Posterior vena cava (tissue), 2 donors: ENCODE measurements at regions not wholly inside any gene's neighbourhood (a gene's known extent, or its start where the extent isn't known, plus 50 kb on each side); places are given as distances from the start of the nearest gene placed in this dataset.
"Not testable (repeated sequence)": the region's sequence is repeated elsewhere in the genome, so short reads cannot be mapped to it uniquely, and the experiment has no call there.

Experiments
- DNase-seq: peaks from one replicate; pipeline ENCODE4 v3.0.0-alpha.2; 2020; ENCODE audit warnings: low spot score
- intact Hi-C, 2 donors: fragments of 100-400 bp; cut with DNase I; formaldehyde crosslinking; loops; one replicate each; pipeline versions ENCODE4 v1.14.1 to v1.14.2; 2022 to 2023
- donor health status: DM: yes; HTN: yes; CAD: no.
- donor health status: DM: yes; HTN: yes; CAD: no.

DNA sequence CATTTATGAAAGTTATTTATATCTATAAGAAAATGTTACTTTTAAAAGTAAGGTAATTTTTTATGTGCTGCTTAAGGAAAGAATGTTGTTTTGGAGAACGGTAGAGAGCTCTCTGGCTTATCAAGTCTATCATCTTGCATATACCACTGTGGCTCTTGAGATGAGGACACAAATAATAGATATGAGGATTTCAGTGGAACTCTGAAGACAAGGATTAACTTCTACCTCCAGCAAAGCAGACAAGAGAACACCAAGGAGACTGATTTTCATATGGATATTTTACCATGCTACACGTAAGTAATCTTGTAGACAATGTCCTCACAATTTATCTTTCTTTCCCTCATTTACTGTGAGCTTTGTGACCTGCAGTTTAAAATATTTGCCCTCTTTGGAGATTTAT lies 557.5 kb upstream of the NDST4 start:
- intact Hi-C loops = no loop called here
- no peak for DNase-seq

DNA sequence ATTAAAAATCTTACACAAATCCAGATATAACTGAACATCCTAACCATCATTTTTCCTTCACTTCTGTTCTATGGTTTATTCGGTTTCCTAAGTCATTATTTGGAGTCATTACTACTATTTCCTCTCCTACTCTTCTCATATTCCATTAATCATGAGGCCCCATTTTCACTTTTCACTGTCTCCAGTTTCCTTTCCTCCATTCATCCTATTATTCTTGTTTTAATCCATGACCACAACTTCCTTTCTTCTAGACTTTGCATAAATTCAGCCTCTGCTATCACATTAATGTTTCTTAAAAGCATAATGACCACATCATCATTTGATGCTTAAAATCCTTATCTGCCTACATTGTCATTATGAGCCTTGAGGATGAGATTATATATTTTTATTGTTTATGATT lies 555.0 kb upstream of the NDST4 start:
- intact Hi-C loops = no loop called here
- no peak for DNase-seq

DNA sequence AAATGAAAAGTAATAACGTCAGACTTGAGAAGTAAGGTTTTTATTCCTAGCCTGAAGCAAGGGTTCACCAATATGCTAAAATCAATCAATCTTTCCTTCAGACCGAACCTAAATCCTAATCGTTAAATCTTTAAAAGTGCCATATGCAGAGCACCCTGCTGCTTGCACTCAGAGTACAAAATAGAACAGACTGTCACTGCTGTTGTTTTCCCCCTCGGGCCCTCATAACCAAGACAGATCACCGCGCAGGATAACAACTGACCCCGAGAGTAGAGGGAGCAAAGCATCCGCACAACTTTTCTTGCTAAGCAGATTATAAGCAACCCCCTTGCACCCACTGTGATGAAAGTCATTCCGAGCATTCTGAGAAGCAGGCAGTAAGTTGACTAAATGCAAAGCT lies 550.9 kb upstream of the NDST4 start:
- no peak for DNase-seq
- intact Hi-C loops = no loop called here

DNA sequence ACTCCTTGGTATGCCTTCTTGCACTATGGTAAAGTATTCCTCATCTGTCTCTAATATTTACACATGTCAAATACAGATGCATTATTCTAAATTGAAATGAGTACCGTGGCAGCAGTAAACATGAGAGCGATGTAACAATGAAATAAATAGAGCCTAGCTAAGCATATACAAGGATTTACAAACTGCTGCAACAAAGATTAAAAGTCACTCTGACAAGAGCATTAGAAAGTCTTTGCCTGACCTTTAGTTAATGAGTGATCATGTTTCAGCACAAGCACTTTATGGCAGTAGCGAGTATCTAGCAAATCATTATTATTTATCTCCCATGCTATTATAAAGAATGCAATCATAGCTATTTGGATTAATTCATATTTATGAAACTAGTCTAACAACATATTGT lies 547.0 kb upstream of the NDST4 start:
- intact Hi-C loops = no loop called here
- DNase-seq = no peak

DNA sequence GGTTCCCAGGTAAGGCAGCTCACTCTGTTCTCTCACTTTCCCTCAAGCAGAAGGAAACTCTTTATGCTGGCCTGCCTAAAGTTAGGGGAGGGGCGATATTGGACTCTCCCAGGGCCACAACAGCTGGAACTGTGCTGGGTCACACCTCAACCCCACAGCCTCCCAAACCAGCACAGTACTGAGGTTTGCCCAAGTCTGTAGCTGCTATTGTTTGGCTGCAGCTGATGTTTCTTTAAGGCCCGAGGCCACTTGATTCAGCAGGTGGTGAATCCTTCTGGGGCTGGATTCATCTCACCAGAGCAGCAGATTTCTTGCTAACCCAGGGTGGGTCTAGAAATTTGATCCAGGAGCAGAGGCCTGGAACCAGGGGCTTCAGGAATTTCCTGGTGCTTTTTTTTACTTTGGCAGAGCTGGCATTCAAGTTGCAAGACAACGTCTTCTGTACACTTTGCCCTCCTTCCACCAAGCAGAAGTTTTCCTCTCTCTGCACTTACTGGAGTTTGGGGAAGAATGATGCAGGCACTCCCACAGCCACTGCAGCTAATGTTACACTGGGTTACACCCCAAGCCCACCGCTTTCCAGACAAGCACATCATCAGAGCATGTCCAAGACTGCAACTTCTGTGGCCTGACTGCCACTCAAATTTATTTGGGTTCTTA lies 544.7 kb upstream of the NDST4 start:
- DNase-seq = no peak
- intact Hi-C loops = no loop called here

DNA sequence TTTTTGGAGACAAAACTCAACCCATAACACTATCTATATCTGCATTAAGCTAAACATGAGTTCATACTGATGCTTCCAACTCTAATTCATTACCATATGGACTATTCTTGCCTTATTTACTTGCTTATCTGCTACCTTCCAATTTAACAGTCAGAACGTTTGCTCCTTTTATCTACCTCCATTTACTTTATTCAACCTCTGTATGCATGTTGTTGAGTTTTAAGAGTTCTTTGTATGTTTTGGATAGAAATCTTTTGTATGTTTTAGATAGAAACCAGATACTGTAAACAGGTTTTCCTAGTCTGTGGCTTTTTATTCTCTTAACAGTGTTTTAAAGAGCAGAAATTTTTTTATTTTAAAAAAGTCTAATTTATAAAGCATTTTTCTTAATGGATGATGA lies 542.2 kb upstream of the NDST4 start:
- DNase-seq = no peak
- intact Hi-C loops = no loop called here

DNA sequence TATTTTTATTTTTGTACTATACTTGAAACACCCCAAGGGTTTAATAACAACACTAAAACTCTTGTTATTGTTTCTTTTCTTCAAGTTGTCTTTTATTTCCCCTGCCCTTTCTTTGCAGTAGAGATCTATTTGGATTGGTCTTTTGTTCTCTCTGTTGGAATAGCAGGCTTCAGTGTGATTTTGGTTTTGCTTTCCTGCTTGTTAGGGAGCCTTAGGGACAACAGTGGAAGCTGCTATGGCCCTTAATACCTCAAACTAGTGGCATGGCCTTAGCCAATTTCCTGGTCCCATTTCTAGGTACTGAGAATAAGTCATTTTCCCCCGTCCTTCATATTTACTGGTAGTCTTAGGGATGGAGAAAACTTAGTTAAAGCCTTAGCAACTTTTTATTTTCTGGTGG lies 535.4 kb upstream of the NDST4 start:
- intact Hi-C loops = no loop called here
- no peak for DNase-seq

DNA sequence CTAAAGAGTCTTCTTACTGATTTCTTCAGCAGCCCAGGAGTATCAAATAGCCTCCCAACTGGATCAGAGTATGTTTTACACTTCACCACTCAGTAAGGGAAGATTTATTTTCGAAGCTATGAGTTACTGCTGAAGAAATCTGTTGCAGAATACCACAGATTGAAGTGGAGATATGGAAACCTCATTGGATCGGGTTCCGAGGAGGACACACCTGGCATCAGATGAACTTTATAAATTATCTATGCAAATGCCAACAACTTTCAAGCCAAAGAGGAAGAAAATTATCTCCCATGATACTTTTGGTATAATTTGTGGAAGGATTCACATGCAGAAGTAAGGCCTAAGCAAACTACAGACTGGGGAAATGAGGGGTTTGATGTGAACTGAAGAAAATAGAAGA lies 515.9 kb upstream of the NDST4 start:
- no peak for DNase-seq
- intact Hi-C loops = no loop called here

DNA sequence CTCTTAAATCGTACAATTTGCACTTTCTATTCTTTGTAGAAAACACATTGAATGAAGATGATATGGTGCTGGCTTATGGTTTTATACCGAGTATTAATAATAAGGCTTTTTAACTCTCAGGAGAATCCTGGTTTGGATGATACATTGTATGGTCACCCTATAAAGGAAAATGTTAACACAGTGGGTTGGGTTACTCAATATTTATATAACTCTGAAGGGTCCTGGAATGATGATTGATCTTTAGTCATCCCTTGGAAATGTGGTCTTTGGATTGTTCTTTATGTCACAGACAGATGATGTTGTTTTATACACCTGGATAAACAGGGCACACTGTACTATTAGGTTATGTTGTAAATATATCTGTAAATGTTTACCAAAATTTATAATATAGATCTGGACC lies 496.2 kb upstream of the NDST4 start:
- DNase-seq = no peak
- intact Hi-C loops = loop anchor here in 1 of 2 donors (5.0 kb wide), 1 partner anchor 653 kb away; no protein-coding TSS in a partner anchor

DNA sequence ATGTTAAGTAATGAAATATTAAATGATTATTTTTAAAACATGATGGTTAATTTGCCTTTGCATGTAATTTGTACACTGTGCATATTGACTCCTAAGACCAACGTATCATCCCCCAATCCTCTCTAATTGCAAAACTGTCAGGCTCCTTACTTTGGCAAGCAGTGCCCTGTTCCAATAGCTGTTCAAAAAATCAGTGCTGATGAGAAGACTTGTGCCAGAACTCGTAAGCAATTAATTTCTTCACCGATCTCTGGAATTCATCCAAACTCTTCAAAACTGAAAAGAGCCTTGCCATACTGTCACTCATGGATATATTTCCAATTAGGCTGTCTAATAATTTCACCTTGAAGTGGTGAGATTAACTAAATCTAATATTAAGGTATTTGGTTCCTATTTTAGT lies 493.9 kb upstream of the NDST4 start:
- no peak for DNase-seq
- intact Hi-C loops = loop anchor here in 1 of 2 donors (5.0 kb wide), 1 partner anchor 655 kb away; no protein-coding TSS in a partner anchor

DNA sequence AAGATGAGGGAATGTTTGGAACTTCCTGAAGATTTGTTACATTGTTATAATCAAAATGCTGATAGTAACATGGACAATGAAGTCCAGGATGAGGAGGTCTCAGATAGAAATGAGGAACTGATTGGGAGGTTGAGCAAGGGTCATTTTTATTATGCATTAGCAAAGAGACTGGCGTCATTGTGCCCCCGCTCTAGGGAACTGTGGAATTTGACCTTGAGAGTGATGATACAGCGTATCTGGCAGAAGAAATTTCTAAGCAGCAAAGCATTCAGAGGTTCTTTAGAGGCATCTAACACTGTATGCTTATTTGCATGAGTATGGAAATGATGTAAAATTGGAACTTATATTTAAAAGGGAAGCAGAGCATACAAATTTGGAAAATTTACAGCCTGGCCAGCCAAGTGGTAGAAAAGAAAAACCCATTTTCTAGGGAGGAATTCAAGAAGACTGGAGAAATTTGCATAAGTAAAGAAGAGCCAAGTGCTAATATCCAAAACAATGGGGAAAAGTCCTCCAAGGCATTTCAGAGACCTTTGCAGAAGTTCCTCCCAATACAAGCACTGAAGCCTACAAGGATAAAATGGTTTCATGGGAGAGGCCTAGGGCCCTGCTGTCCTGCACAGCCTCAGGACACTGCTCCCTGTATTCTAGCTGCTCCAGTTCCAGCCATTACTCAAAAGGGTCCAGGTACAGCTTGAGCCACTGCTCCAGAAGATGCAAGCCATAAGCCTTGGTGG lies 483.0 kb upstream of the NDST4 start:
- DNase-seq = no peak
- intact Hi-C loops = no loop called here

DNA sequence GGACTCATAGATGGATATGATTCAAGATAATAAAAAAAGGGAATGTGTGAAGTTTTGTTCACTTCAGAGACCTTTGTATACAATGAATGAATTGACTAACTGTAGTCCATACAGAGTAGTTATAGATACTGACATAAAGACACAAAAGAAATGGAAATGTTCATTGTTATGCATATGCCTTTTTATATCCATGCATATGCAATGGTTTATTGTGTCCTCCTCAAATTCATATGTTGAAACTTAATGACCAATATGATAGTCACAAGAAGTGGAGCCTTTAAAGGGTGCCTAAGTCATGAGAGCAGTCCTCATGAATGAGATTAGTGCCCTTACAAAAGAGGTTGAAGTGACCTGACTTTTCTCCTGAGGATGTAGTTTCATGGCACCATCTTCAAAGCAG lies 467.5 kb upstream of the NDST4 start:
- no peak for DNase-seq
- intact Hi-C loops = no loop called here

DNA sequence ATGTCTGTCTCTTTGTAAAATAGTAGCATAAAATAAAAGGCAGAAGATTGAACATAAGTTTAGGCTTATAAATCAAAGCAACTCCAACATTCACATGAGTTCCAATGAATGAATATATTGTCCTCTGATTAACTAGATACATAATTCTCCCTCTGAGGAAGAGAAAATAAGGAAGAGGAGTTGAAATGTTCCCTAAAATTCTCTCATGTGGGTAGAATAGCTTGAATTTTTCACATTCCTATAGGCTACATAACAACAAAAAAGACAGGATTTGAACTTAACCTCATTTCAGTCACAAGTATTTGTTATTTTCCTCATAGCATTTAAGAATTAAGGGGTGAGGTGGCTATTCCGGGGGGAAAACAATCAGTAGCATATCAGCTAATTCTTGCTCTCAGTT lies 462.4 kb upstream of the NDST4 start:
- intact Hi-C loops = no loop called here
- DNase-seq = no peak

DNA sequence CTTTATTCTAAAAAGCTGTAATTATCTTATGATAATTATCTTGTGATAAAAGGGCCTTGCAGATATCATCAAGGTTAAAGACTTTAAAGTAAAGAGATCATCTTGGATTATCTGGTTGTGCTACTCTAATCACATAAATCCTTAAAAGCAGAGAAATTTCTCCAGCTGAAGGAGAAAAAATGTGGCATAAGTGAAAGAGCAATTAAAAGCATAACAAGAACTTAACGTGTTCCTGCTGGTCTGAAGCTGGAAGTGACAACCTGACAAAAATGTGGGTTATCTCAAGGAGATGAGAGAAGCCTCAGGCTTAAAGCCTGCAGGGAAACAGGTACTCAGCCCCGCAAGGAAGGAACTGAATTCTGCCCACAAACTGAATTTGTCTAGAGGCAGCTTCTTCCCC lies 449.1 kb upstream of the NDST4 start:
- no peak for DNase-seq
- intact Hi-C loops = no loop called here

DNA sequence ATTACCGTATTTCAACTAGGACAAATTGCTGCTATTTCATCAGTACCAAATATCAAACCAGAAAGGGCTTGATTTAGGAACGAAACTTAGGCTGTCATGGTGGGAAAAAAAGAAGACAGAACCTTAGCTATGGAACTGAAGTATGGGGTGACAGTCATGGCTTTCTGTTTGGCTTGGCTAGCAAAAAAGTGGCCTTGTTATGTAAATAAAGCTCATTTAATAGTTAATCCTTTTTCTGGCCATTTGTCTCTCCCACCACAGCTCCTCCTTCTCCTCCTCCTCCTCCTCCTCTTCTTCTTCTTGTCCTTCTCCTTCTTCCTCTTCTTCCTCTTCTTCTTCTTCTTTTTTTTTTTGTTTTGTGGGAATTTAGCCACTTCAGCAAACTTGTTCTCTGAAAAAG lies 434.7 kb upstream of the NDST4 start:
- intact Hi-C loops = no loop called here
- no peak for DNase-seq

DNA sequence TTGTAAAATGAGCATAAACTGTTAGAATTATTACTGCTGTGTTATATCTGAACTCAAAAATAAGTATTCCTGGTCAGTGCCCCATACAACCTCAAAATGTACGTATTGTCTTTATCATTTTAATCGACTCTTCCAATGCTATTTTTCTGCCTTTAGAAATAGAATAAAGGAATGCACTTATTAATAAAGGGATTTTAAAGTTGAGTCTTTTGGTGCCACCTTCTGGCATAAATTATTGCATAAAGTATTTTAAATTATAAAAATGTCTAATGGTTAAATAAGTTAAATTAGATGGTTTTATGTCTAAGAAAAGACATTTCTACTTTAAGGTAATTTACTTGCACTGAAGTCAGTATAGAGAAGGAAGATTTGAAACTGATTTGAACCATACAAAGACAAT lies 424.0 kb upstream of the NDST4 start:
- DNase-seq = no peak
- intact Hi-C loops = no loop called here

DNA sequence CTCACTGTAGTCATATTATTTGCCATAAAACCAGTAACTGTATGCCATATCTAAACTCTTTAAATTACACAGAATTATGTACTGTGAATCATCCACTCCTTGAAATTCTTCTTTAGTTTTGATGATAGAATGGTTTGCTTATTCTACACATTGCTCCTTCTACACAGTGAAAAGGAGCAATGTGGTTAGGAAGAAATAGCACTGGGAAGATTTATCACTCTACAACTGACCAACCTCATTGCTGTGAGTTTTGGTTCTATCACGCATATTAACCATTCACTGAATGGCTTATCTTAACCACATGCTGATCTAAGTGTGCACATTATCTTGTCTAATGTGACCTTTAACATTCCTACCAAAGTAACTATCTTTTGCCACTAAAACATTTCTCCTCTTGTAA lies 415.7 kb upstream of the NDST4 start:
- intact Hi-C loops = no loop called here
- no peak for DNase-seq

DNA sequence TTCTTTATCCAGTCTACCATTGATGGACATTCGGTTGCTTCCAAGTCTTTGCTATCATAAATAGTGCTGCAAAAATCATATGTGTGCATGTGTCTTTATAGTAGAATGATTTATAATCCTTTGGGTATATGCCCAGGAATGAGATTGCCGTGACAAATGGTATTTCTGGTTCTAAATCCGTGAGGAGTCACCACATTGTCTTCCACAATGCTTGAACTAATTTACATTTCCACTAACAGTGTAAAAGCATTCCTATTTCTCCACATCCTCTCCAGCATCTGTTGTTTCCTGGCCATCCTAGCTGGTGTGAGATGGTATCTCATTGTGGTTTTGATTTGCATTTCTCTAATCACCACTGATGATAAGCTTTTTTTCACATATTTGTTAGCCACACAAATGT lies 406.1 kb upstream of the NDST4 start:
- intact Hi-C loops, DNase-seq: not testable (repeated sequence)

DNA sequence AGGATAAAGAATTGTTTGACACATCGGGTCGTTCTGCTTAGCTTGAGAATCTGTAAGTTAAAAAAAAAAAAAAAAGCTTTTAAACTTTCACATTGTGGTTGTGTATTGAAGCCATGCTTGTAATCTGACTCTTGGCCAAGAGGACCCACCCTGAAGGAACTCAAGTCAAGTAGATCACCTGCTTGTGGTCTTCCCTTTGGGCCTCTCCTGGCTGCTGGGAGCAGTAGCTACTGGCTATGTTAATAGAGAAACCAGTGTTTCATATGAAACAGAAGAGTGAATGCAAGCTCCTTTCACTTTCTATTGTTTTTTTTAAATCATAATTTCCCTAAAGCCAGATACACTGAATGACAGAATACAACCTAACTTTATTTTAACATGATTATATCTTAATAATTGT lies 402.4 kb upstream of the NDST4 start:
- DNase-seq = no peak
- intact Hi-C loops = no loop called here

DNA sequence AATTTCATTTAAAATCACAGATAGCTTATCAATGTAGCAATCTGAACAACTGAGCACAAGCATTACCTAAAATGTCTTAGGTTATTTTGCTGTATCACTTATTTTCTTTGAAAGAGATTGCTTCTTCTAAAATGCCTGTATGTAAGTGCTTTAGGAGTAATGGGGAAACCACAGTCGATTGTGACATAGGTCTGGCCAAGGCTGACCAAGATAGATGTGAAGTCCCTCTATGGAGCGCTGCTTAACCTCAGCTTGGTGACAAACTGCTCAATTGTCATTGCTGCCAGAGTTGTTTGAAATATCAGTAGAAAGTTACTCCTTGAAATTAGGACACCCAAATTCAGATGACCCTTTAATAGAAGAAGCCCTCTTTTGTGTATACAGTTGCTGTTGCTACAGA lies 401.9 kb upstream of the NDST4 start:
- DNase-seq = no peak
- intact Hi-C loops = no loop called here

DNA sequence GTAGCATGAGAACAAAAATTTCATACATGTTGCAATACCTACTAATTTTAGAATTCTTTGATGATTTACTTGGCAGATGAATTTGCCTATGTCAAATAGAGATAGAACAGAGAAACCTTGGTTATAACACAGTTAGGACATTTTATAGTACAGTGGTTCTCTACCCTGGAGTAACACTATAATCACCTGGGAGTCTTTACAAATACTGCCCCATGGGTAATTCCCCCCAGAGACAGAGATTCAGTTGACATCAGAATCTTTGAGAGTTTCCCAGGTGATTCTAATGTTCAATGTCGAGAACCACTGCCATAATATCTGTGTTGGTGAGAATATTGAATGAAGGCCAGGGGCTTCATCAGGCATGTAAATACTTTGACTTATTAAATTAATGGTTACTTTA lies 401.3 kb upstream of the NDST4 start:
- intact Hi-C loops = no loop called here
- no peak for DNase-seq
